ENCODE measurements at regions not wholly inside any gene's neighbourhood (a gene's known extent, or its start where the extent isn't known, plus 50 kb on each side); places are given as distances from the start of the nearest gene placed in this dataset.

DNA sequence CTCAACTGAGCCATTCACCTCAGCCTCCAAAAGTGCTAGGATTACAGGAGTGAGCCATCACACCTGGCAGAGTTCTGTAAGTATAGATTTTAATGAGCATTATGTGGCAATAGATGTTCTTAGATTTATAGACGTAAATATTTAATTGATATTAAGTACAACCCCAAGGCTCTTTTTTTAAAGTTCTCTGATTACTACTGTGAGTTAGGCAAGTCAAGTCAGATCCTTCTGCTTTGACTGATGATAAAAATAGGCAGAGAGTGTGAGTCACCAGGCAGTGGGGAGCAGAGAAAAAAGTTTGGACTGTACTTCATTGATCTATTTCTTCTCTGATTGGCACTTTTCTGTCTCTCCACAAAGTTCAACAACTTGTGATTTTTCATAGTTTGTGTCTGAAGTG, 1379.9 kb downstream of the UQCRFS1 start:
- TF ChIP-seq, protein P1, sequence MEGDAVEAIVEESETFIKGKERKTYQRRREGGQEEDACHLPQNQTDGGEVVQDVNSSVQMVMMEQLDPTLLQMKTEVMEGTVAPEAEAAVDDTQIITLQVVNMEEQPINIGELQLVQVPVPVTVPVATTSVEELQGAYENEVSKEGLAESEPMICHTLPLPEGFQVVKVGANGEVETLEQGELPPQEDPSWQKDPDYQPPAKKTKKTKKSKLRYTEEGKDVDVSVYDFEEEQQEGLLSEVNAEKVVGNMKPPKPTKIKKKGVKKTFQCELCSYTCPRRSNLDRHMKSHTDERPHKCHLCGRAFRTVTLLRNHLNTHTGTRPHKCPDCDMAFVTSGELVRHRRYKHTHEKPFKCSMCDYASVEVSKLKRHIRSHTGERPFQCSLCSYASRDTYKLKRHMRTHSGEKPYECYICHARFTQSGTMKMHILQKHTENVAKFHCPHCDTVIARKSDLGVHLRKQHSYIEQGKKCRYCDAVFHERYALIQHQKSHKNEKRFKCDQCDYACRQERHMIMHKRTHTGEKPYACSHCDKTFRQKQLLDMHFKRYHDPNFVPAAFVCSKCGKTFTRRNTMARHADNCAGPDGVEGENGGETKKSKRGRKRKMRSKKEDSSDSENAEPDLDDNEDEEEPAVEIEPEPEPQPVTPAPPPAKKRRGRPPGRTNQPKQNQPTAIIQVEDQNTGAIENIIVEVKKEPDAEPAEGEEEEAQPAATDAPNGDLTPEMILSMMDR (conservative IDR thresholded peaks at IDR 0.05) = no peak
- TF ChIP-seq EZH2 (IDR thresholded peaks at IDR 0.05; ENCODE audit: low read depth) = no peak

Measured in PC-9 (cell line).